Natural killer cell (primary cell): ENCODE measurements at regions not wholly inside any gene's neighbourhood (a gene's known extent, or its start where the extent isn't known, plus 50 kb on each side); places are given as distances from the start of the nearest gene placed in this dataset.

ENCODE experiments used
- ATAC-seq, 3 donors: fragments of 150-1000 bp in 2 of 3; fragments of 200-7000 bp in 1 of 3; cut with Tn5 transposase; 1 replicate in 1 of 3; 2 replicates in 2 of 3; pipeline ENCODE4 v1.10.0; 2021; ENCODE audit warnings: mild to moderate bottlenecking in 2 of 3, moderate library complexity in 2 of 3
- DNase-seq, 2 donors: peaks; one replicate each; pipeline versions ENCODE4 v3.0.0 to v3.0.0-alpha.2; 2013 to 2021; ENCODE audit warnings: mixed read lengths in 1 of 2
- H3K27ac ChIP-seq: one replicate; pipeline ENCODE4 v1.5.1; 2013; ENCODE audit warnings: mild to moderate bottlenecking, low read length
- H3K27me3 ChIP-seq: one replicate; pipeline ENCODE4 v1.6.1; 2013; ENCODE audit warnings: low read length; ENCODE audit not compliant: control insufficient read depth, insufficient read depth
- H3K36me3 ChIP-seq: one replicate; pipeline ENCODE4 v1.6.1; 2013; ENCODE audit warnings: low read length; ENCODE audit not compliant: control insufficient read depth, insufficient read depth
- H3K4me1 ChIP-seq: one replicate; pipeline ENCODE4 v1.6.1; 2013; ENCODE audit warnings: low read length; ENCODE audit not compliant: control insufficient read depth, insufficient read depth
- H3K4me3 ChIP-seq: one replicate; pipeline ENCODE4 v1.5.1; 2013; ENCODE audit warnings: low read length
- H3K9me3 ChIP-seq: one replicate; pipeline ENCODE4 v1.6.1; 2013; ENCODE audit warnings: low read length; ENCODE audit not compliant: control insufficient read depth, insufficient read depth
- H3K27ac Mint-ChIP-seq, 2 donors: one replicate each; pipeline ENCODE4 v1.8.0; 2022; ENCODE audit warnings: mild to moderate bottlenecking in 2 of 2, mixed read lengths in 2 of 2, moderate library complexity in 1 of 2
- H3K27me3 Mint-ChIP-seq, 2 donors: one replicate each; pipeline ENCODE4 v1.8.0; 2022; ENCODE audit warnings: low read depth in 2 of 2, mixed read lengths in 2 of 2
- H3K36me3 Mint-ChIP-seq: one replicate; pipeline ENCODE4 v1.8.0; 2022; ENCODE audit warnings: mixed read lengths
- H3K4me1 Mint-ChIP-seq, 2 donors: one replicate each; pipeline ENCODE4 v1.8.0; 2022; ENCODE audit warnings: mixed read lengths in 2 of 2
- H3K4me3 Mint-ChIP-seq: one replicate; pipeline ENCODE4 v1.8.0; 2022; ENCODE audit warnings: mild to moderate bottlenecking, moderate library complexity, mixed read lengths
- H3K9me3 Mint-ChIP-seq, 2 donors: one replicate each; pipeline ENCODE4 v1.8.0; 2022; ENCODE audit warnings: mixed read lengths in 2 of 2
- WGBS: methylation state at CpG from one replicate; pipeline ENCODE4 v1.1.7; 2013; ENCODE audit warnings: missing lambda C conversion rate; ENCODE audit not compliant: insufficient coverage; 5-methylcytosine and 5-hydroxymethylcytosine counted together
- intact Hi-C: fragments of 100-400 bp; cut with micrococcal nuclease; formaldehyde crosslinking; loops from one replicate; pipeline ENCODE4 v1.14.2; 2022
- TF ChIP-seq, protein P1 (sequence below): fragments of 200-600 bp; IDR thresholded peaks from one replicate; pipeline ENCODE4 v1.8.0; 2022; ENCODE audit warnings: antibody characterized with exemption

DNA sequence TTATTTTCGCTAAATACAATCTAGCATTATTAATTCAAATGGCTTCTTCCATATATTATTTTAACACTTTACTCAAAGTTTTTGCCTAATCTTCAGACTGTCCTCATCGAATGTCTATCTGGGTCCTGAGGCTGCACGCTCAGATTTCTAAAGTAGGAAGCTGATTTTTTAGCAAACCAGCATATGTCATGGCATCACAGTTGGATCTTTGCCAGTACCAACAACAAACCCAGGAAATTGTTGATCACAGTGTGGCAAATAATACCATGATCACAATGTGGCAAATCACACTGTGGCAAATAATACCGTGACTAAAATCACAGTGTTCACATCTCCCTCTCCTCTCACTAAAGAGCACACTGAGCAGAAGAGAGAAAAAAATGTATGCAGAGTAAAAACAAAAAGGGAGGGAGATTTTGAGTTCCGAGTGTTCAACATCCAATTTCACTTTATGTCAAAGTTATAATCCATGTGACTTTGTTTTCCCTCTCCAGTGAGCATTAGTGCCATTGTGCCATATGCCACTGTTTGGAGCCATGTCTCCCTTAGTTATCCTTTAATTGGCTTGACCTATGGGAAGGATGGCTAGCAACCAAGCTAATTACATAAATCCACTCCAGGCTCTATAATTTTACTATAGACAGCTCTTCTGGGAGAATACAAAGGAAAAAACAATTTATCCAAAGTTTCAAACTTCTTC lies 1059.6 kb downstream of the HACE1 start:
- Histone ChIP-seq H3K36me3 (no peaks in the 10 kb centered on the region), H3K4me3 (no peak overlapping the region), H3K27ac (no peak overlapping the region), H3K27me3 (no peaks in the 10 kb centered on the region), H3K4me1 (no peaks in the 10 kb centered on the region), H3K9me3 (peaks cover 4% of the 10 kb centered on the region)
- no peak for ATAC-seq
- no peak overlapping the region for H3K4me3 Mint-ChIP-seq
- intact Hi-C loops, result no loop called here
- 81% methylated on average over 4 of the region's 5 CpGs for WGBS
- TF ChIP-seq, protein P1, sequence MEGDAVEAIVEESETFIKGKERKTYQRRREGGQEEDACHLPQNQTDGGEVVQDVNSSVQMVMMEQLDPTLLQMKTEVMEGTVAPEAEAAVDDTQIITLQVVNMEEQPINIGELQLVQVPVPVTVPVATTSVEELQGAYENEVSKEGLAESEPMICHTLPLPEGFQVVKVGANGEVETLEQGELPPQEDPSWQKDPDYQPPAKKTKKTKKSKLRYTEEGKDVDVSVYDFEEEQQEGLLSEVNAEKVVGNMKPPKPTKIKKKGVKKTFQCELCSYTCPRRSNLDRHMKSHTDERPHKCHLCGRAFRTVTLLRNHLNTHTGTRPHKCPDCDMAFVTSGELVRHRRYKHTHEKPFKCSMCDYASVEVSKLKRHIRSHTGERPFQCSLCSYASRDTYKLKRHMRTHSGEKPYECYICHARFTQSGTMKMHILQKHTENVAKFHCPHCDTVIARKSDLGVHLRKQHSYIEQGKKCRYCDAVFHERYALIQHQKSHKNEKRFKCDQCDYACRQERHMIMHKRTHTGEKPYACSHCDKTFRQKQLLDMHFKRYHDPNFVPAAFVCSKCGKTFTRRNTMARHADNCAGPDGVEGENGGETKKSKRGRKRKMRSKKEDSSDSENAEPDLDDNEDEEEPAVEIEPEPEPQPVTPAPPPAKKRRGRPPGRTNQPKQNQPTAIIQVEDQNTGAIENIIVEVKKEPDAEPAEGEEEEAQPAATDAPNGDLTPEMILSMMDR, result no peak
- no peak overlapping the region for H3K27ac Mint-ChIP-seq
- no peaks in the 10 kb centered on the region for H3K4me1 Mint-ChIP-seq
- DNase-seq, result no peak
- H3K27me3 Mint-ChIP-seq, result no peaks in the 10 kb centered on the region
- H3K9me3 Mint-ChIP-seq, result peaks cover 7 to 14% of the 10 kb centered on the region in 2 donors
- H3K36me3 Mint-ChIP-seq, result no peaks in the 10 kb centered on the region

DNA sequence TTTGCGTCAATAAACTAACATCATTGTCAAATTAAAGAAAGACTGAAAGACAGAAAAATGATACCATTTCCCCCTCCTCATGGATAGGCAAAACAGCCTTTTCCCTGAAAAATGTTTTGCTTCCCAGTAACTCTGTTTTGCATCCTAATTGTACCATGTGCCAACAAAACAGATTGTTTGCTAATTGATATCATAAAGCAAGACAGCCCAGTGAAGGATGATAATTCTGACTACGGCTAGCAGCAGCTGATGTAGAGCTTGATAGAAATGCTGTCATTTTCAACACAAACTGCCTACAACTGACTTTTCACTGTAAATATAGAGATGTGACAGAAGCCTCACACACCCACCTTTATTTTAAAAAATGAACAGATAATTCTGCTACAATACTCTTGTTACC lies 1061.6 kb downstream of the HACE1 start:
- intact Hi-C loops, result no loop called here
- H3K36me3 Mint-ChIP-seq, result no peaks in the 10 kb centered on the region
- TF ChIP-seq, protein P1, result no peak
- no peak overlapping the region for H3K27ac Mint-ChIP-seq
- H3K4me3 Mint-ChIP-seq, result no peak overlapping the region
- H3K4me1 Mint-ChIP-seq, result no peaks in the 10 kb centered on the region
- no peaks in the 10 kb centered on the region for H3K4me1 ChIP-seq
- H3K4me3 ChIP-seq, result no peak overlapping the region
- ATAC-seq (no peak), DNase-seq (no peak)
- peaks cover 4% of the 10 kb centered on the region for H3K9me3 ChIP-seq
- H3K36me3 ChIP-seq, result no peaks in the 10 kb centered on the region
- H3K9me3 Mint-ChIP-seq, result peaks cover 4 to 9% of the 10 kb centered on the region in 2 donors
- no peak overlapping the region for H3K27ac ChIP-seq
- no peaks in the 10 kb centered on the region for H3K27me3 Mint-ChIP-seq
- WGBS, result 69% methylated on average over 2 of the region's 2 CpGs
- H3K27me3 ChIP-seq, result no peaks in the 10 kb centered on the region

DNA sequence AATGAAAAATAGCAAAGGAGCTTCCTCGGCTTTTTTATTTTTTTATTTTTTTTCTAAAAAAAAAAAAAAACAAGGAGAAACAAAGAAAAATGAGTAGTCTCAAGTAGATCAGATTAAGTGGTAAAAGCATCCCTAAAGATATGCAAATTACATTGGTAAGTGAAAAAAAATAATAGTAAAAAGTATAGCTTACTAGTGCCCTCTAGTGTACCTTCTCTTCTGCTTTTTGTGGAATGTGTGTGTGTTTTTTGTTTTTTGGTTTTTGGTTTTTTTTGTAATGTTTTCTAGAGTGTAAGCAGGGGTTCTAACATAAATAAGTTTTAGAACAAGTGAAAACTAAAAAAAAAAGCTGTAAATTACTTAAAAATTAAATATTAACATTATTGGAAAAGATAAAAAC lies 1062.0 kb downstream of the HACE1 start:
- H3K36me3 Mint-ChIP-seq, result no peaks in the 10 kb centered on the region
- TF ChIP-seq, protein P1, result no peak

DNA sequence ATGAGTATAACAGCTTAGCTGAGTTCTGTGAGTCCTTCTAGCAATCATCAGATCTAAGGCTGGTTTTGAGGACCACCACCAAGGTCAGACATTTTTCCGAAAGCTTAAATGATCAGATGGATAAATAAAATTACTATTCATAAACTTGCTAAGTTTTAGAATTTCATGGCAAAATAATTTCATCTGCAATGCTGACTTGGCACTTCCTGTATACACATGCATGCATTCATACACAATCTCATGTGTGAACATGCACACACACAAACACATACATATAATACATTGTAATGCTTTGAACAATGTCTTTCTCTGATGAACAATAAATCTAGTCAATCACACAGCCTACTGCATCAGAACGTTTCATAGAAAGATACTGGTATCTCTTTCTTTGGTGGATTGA lies 1068.3 kb downstream of the HACE1 start:
- no peaks in the 10 kb centered on the region for H3K36me3 Mint-ChIP-seq
- H3K9me3 Mint-ChIP-seq, result peaks cover 4 to 10% of the 10 kb centered on the region in 2 donors
- no peaks in the 10 kb centered on the region for H3K27me3 ChIP-seq
- DNase-seq (no peak), ATAC-seq (no peak)
- H3K9me3 ChIP-seq, result no peaks in the 10 kb centered on the region
- WGBS, result no CpG with 5 or more reads among the region's 2 CpGs
- no peaks in the 10 kb centered on the region for H3K36me3 ChIP-seq
- H3K4me3 ChIP-seq, result no peak overlapping the region
- TF ChIP-seq, protein P1, result no peak
- H3K27ac ChIP-seq, result no peak overlapping the region
- no peaks in the 10 kb centered on the region for H3K27me3 Mint-ChIP-seq
- H3K4me1 ChIP-seq, result no peaks in the 10 kb centered on the region
- no peak overlapping the region for H3K4me3 Mint-ChIP-seq
- H3K27ac Mint-ChIP-seq, result no peak overlapping the region
- no peaks in the 10 kb centered on the region for H3K4me1 Mint-ChIP-seq
- intact Hi-C loops, result no loop called here

More for the DNA sequence above, 1062.0 kb downstream of the HACE1 start:
- ATAC-seq (no peak), DNase-seq (no peak)
- intact Hi-C loops, result no loop called here
- Mint-ChIP-seq H3K27me3 (no peaks in the 10 kb centered on the region), H3K4me1 (no peaks in the 10 kb centered on the region), H3K4me3 (no peak overlapping the region), H3K27ac (no peak overlapping the region), H3K9me3 (peaks cover 4 to 5% of the 10 kb centered on the region in 2 donors)
- no peaks in the 10 kb centered on the region for H3K4me1 ChIP-seq
- H3K27me3 ChIP-seq, result no peaks in the 10 kb centered on the region
- H3K36me3 ChIP-seq, result no peaks in the 10 kb centered on the region
- no peak overlapping the region for H3K27ac ChIP-seq
- WGBS, result no CpG with 5 or more reads among the region's 1 CpG
- H3K4me3 ChIP-seq, result no peak overlapping the region
- peaks cover 4% of the 10 kb centered on the region for H3K9me3 ChIP-seq
